SHP77 treated with DMSO at 0.1 percent for 48 hours (cell line): ENCODE measurements at regions not wholly inside any gene's neighbourhood (a gene's known extent, or its start where the extent isn't known, plus 50 kb on each side); places are given as distances from the start of the nearest gene placed in this dataset.

Source experiments
- DNase-seq: peaks from one replicate; lab custom pipeline; 2025; lab: John Stamatoyannopoulos, UW

DNA sequence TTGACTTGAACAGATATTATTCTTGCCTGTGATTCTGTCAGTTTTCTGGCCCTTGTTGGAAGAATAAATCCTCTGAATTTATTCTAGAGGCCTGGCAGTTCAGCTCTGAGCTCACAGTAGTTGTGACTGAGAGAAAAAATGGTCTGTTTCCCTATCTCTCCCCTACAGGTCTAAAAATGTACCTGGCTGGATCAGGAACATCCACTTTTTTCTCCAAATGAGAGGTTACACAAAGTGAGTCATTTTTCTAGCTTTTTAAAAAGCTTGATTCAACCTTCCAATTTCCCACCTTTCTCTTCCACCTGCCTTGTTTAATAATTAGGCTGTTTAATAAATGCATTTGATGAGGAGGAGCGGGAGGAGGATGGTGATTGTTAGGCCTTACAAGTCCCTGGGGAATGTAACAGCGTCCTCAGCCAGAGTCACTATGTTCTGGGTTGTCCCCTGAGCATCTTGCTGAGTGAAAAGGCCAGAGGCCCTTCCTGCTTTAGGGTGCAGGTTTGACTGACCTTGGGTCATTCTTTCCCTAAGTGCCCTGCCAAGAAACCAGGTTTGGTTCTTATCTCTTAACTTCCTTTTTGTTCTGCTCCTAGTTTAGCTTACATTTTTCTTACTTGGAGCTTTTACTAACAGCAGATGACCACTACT lies 91.7 kb upstream of the FUT8 start:
- no peak for DNase-seq

DNA sequence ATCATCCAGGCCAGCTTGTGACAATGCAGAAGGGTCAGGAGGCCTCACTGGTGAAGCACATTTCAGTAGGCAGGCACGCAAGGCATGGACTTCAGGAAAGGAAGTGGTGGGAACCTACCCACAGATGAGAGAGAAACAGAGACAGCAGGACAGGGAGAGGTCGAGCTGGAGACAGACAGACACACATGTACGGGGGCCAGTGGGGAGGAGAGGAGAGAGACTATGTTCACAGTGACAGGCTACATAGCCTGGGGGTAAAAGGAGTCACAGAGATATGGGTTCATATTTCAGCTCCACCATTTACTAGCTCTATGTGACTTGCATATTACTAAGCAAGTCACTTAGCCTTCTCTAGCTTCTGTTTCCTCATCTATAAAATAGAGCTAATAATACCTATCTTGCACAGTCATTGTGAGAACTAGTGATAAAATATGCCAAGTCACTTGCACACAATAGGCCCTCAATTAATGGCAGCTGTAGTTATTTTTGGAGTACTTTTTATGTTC lies 91.1 kb upstream of the FUT8 start:
- DNase-seq, result no peak

DNA sequence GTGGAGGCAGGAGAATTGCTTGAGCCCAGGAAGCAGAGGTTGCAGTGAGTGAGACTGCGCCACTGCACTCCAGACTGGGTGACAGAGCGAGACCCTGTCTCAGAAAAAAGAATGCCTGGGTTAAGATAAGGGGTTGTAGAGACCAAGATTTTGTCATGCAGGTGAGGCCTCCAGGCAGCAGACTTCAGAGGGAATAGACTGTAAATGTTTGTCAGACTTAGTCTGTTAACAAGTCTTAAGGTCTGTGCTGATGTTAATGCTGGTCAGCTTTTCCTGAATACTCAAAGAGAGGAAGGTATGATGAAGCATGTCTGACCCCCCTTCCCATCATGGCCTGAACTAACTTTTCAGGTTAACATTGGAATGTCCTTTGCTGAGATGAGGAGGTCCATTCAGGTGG lies 83.0 kb upstream of the FUT8 start:
- no peak for DNase-seq

DNA sequence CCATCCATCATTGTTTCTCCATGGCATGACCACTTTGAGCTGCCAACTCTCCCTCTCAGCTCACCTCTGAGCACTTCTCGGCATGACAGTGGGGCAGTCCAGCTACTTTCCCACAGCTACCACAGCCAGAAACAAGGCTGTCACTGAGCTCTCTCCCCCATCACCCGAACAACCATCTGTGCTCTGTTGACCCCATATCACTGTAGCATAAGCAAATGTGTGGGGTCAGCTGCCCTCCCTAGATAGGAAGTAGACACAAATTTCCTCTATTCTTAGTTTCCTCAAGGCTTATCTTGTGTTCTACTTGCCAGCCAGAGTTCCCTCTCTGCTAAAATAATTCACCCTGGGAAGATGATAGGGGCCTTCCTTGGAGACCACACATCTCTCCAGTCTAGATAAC lies 82.6 kb upstream of the FUT8 start:
- no peak for DNase-seq

DNA sequence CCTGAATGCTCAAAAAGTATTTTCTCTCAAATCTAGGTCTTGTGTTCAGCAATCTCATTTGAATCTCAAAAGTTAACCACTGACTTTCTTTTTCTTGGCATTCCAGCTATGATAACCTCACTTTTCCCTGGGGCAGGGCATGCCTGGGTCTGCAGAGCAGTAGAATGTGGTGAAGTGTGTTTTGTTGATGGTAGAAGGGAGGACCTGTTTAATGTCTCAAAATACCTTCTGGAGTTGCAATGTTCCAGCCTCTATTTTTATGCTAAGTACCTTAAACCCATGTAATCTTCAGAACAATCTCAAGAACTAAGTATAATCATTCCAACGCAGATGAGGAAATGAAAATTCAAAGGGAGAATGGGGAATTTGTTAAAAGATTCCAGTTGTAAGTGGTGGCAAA lies 82.1 kb upstream of the FUT8 start:
- no peak for DNase-seq

DNA sequence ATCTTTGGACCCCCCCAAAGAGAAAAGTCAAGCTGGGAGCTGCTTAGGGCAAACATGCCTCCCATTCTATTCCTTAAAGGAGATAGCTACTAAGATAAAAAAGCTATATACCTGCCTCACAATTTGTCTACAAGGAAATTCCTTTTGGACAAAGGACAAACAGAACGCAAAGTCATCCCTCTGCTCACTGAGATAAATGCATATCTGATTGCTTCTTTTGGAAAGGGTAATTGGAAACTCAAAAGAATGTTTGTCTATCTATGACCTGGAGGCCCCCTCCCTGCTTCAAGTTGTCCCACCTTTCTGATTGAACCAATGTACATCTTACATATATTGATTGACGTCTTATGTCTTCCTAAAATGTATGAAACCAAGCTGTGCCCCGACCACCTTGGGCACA lies 80.9 kb upstream of the FUT8 start:
- no peak for DNase-seq

DNA sequence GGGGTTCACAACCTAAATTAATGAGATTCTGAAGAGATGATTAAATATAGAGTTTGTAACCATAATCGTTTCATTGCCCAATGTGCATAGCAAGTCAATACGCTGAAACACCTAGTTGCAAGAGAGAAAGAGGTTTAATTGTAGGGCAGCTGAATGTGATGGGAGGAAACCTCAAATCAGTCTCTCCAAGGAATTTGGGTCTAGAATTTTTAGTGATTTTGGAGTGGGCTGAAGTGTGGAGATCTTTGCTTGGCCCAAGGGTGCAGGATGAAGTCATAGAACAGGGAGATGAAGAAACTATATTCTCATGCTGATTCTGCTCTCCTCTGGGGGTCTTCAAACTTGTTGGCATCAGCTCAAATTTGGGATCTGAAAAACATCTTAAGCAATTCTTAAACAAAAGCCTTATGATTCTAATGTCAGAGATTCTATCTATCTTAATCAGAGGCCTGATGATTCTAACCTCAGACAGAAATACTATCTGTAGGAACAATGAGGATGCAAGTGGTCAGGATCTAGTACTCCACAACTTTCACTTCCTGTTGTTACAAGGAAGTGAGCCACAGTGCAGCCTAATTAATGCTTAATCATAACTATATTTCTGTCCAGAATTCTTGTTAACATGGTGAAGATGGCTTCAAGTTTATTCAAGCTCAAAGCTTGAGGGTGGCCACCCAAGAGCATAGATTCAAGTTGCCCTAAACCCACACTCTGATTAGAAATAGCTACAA lies 80.2 kb upstream of the FUT8 start:
- no peak for DNase-seq

DNA sequence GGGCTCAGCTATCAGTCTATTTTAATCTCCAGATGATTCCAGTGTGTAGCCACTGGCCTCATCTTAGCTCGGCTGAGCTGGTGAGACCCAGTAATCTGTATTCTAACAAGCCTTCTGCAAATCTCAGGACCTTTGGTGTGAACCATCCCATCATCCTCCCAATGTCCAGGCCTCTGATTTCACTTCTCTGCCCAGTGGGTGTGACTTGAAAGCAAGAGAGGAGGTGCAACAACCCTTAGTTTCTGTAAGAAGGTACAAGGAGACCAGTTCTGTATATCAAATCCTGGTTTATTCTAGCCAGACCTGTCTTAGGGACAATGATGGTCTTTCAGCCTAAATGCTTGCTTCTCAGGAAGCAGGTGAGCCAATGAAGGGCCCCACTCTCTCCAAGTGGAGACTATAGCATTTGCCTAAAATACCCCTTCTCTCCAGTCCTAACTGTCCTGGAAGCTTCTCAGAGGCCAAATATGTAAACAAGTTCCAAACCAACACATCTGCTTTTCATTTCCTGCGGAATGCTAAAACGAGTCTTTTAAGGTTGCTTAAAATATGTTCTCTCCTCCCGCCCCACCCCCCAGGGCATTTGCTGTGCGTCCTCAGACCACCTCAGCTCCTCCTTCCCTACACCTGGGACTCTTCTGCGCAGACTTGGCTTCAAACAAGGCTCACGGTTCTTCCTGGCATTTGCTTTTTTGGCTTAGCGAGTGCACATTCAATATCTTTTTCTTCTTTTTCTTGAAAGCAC lies 78.4 kb upstream of the FUT8 start:
- DNase-seq, result no peak

DNA sequence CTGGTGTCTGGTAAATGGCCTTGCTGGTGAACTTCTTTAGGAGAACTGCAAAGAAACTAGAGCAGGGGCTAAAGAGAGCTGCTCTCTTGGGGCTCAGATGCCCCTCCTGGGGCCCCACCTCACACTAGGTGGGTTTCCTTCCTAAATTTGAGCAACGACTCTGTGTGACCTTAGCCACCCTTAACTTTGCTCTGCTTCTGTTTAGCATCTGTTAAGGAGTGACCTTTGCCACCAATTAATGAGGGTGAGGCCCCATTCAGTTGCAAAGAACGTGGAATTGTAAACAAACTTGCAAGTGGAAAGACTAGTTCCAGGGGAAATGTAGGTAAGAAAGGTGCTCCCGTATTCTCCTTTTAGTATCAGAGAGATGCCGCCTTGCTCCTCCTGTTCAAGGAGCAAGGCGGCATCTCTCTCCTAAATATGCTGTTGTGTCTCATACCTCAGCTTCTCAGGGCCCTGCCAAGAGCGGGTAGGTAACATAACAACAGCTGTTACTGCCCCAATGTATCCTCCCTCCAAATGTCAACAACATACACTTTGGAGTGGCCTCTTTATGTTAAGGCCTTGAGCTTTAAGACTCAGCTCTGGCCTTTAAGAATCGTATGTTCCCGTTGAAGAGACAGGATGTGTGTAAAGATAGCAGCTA lies 77.6 kb upstream of the FUT8 start:
- no peak for DNase-seq

DNA sequence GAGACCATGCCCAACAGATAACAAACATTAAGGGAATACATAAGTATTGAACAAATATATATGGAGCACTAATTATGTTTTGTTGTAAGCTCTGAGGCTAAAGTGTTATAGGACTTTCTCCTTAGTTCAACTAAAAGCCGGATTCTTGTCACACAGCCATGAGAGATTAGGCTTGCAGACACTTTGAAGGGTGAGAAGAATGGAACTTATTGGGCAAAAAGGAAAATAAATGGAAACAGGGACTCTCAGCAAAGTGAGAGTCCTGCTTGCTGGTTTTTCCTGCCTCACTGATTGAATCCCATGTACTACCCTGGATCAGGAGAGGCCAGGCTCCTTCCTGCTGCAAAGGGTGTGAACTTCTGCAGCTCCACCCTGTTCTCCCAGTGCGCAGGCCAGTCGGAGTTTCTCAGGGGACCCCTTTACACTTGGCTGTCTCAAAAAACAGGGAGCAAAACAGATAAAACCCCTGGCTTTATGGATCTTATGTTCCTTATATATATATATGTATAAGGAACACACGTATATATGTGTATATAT lies 77.1 kb upstream of the FUT8 start:
- DNase-seq, result no peak

DNA sequence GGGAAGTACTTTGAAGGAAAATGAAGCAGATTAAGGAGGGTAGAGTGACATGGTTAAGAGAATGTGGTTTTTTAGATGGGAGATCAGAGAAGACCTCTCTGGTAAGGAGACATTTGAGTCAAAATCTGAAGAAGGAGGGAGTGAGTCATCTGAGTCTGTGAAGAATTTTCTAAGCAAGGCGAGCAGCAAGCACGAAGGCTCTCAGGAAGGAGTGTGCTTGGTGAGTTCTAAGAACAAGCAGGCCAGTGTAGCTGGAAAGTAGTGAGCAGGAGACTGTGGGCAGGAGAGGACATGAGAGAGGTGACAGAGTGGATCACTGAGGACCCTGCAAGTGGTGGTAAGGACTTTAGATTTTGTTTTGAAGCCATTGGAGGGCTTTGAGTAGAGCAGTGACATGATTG lies 76.3 kb upstream of the FUT8 start:
- DNase-seq, result no peak

DNA sequence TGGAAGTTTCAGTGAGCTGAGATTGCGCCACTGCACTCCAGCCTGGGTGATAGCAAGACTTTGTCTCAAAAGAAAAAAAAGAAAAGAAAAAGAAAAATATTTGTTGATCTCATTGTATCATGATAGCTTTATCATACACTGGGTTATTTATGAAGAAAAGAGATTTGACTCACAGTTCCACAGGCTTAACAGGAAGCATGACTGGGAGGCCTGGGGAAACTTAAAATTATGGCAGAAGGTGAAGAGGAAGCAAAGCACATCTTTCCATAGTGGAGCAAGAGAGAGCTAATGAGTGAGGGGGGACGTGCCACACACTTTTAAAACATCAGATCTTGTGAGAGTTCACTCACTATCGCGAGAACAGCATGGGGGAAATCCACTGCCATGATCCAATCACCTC lies 72.7 kb upstream of the FUT8 start:
- DNase-seq, result no peak

DNA sequence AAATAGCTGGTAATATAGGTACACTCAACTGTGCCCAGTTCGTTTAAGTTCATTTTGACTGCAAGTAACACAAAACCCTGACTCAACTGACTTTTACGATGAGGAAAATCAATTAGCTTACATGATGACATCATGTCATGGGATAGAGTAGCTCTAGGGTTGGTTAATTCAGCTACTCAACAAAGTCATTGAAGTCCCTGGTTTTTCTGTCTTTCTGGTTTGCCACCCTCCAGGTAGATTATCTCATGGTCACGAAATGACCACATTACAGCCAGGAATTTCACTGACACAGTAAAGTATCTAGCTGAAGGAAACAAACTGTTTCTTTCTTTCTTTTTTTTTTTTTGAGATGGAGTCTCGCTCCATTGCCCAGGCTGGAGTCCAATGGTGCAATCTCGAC lies 68.5 kb upstream of the FUT8 start:
- no peak for DNase-seq

DNA sequence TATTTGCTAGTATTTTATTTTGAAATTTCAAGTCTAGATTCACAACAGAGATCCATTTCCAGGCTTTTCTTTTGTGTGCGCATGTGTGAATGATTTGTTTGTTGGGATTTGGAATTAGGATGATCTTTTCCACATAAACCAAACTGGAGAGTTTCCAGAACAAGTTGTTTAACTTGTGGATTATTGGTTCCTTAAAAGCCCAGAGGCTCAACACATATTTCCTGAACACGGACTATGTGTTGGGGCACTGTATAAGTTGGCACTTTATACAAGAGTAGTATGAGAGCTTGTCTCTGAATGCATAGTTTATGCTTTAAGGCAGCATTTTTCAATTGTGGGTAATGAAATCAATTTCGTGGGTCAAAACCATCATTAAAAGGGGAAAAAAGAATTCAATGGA lies 67.3 kb upstream of the FUT8 start:
- no peak for DNase-seq

DNA sequence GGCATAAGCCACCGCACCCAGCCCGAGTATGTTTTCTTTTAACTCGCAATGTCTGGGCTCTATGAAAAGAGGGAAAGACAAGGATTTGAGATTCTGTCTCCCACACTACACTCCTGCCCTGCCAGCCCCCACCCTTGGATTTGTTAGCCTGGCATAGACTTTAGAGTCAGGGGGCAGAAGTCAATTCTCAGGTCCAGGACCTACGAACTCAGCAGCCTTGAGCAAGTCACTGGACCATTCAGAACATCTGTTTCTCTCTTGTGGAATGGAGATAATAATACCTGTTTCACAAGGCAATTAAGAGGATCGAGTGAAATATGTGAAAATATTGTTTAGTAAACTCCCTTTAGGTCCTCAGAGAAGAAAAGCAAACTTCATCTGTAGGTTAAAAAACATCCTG lies 66.1 kb upstream of the FUT8 start:
- DNase-seq, result no peak

DNA sequence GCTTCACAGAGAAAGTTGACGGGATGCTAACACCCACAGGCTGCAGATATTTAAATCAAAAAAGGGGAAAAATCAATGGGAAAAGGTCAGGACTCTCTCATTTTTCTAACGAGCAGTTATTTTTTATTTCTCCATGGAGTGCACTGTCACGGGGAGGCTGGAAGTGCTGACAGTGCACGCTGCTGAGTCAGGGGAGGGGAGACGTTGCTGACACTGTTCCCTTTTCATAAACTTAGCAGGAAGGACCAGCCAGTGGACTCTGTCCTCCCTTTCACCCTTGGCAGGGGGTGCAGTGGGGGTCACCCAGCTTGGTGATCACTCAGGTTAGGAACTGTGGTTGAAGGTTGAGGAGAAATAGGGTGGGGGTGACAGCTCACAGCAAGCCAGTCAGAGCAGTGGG lies 65.6 kb upstream of the FUT8 start:
- no peak for DNase-seq

DNA sequence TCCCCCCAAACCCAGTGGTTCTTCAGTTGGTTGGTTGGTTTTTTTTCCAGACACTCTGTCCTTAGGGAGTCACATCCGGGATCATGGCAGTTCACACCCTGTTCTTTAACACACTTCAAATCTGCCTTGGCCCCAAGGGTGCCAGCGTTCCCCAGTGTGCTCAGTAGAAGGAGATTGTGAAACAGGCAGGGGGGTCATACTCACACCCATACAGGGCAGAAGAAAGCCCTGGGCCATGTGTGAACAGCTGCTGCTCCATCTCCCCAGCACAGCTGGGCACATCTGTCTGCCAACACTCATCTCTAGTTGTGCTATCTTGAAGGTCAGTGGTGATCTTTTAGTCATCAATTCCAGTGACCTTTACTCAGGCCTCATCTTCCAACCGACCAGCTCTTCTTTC lies 64.4 kb upstream of the FUT8 start:
- no peak for DNase-seq

DNA sequence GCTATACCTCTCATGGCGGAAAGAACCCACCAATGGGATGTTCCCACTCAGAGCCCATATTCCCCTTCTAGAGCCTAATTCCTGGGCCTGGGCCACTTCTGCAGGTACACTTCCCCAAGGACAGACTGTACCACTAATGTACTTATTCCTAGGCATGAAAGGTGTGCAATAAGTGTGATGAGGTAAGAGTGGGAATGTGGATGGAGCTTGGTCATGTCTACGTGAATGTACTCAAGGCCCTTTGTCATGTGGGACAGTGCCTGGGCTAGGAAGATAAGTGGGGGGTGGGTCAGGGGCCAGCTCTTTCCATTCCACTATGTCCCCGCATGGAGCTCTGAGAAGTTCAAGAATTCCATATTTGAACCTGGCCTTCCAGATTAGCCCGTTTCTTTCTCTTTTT lies 63.4 kb upstream of the FUT8 start:
- DNase-seq, result no peak

DNA sequence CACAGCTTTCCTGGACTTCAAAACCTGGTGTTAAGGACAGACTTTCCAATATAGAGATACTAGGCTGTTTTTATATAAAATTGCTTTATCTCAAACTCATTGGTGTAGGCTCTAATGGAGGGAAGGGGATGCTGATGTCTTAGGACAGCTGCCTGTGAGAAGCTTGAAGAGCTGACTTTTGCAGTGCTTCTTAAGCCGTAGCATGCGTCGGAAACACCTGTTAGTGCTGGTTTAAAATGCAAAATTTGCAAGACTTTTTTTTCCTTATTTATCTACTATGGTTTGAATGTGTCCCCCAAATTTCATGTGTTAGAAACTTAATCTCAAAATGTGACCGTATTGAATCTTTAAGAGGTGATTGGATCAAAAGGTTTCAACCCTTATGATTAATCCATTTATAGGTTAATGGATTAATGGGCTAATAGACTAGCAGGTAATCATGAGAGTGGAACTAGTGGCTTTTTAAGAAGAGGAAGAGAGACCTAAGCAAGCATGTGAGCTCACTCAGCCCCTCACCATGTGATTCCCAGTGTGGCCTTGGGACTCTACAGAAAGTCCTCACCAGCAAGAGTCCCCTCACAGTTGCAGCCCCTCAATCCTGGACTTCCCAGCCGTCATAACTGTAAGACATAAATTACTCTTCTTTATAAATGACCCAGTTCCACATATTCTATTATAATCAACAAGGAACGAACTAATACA lies 60.9 kb upstream of the FUT8 start:
- no peak for DNase-seq

DNA sequence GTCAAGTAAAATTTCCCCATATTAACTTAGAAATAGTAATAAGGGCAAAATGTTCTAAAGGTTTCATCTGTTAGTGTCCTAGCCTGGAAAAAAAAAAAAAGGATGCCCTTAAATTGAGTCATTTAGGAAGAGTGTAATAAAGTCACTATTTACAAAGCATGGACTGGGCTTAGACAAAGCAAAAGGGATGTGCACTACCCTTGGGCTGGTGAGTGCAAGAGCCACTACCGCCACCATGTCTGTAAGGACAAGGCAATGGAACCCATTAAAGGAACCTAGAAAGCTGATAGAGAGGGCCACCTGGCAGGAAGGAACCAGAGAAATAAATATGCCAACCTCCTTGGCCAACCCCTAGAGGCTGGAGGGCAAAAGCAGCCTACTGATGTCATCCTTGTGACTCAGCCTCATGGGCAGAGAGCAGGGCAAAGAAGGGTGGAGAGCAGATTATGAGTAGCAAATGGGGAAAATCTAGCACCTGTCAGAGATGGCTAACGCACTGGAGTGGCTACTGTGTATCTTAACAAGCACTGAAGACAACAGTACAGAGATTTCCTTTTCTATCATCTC lies 59.5 kb upstream of the FUT8 start:
- no peak for DNase-seq

DNA sequence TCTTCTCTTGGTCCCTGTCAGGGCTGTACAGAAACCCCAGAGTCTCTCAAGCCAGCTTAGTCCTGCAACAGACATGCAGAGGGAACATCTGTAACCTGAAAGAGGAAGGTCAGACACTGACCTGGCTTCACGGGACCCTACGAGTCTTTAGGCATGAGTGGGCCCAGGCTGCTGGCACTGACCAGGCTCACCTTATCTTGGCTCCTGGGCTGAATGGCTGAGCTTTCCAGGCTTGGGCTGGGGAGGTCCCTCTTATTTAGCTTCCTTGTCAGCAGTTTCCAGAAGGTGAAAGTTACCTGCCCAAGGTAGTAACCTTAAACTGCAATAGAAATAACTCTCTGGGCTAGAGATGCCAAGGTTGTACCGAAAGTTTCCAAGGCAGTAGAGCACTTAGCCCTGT lies 58.4 kb upstream of the FUT8 start:
- DNase-seq, result no peak

DNA sequence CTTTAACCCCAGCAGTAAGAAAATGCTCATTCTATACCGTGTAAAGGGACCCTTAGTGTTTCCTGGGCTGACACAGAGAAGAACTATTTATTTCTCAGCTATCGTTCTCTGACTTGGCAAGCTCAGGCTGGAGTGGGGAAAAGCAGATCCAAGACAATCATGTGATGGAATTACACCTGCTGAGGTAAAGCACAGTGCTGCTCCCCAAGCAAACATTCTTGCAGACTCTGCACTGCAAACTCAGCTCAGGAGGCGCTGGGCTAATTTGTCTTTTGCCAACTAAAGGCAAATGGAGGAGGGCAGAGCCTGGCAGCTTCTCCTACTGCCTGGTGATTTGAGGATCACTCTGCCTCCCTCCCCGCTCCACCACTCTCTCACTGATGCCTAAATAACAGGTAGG lies 57.8 kb upstream of the FUT8 start:
- no peak for DNase-seq
